Neural cell (in vitro differentiated cells): ENCODE measurements at regions not wholly inside any gene's neighbourhood (a gene's known extent, or its start where the extent isn't known, plus 50 kb on each side); places are given as distances from the start of the nearest gene placed in this dataset.

Source experiments
- H2AFZ ChIP-seq: fragments of 200-600, 300-800 bp; sonication (generic), shearing (Covaris generic); 2 replicates; pipeline ENCODE4 v1.6.0; 2014; ENCODE audit warnings: low read depth, mild to moderate bottlenecking, antibody characterized with exemption, low read length, moderate library complexity
- H3F3A ChIP-seq: fragments of 200-600 bp; shearing (Covaris generic); 2 replicates; pipeline ENCODE4 v1.6.1; 2016; ENCODE audit warnings: mild to moderate bottlenecking, moderate library complexity, mixed read lengths, antibody characterized with exemption, low read length; ENCODE audit not compliant: insufficient read depth, poor library complexity, severe bottlenecking
- H3K27ac ChIP-seq: fragments of 200-600, 300-800 bp; sonication (generic), shearing (Covaris generic); 2 replicates; pipeline ENCODE4 v1.5.1; 2014; ENCODE audit warnings: mild to moderate bottlenecking, low read length, moderate library complexity
- H3K27me3 ChIP-seq: fragments of 300-800, 200-600 bp; sonication (generic), shearing (Covaris generic); 2 replicates; pipeline ENCODE4 v1.6.0; 2014; ENCODE audit warnings: mild to moderate bottlenecking, low read depth, low read length, moderate library complexity; ENCODE audit not compliant: insufficient read depth
- H3K36me3 ChIP-seq: fragments of 300-800, 200-600 bp; sonication (generic), shearing (Covaris generic); 2 replicates; pipeline ENCODE4 v1.5.1; 2014; ENCODE audit warnings: mild to moderate bottlenecking, antibody characterized with exemption, low read length, moderate library complexity; ENCODE audit not compliant: insufficient read depth
- H3K4me2 ChIP-seq: fragments of 300-800, 200-600 bp; sonication (generic), shearing (Covaris generic); 2 replicates; pipeline ENCODE4 v1.6.0; 2014; ENCODE audit warnings: mild to moderate bottlenecking, low read length
- H3K4me3 ChIP-seq: fragments of 300-800, 200-600 bp; sonication (generic), shearing (Covaris generic); 2 replicates; pipeline ENCODE4 v1.5.1; 2014; ENCODE audit warnings: mild to moderate bottlenecking, low read length, moderate library complexity
- H3K79me2 ChIP-seq: fragments of 200-600 bp; shearing (Covaris generic); replicated peaks from 2 replicates; pipeline ENCODE4 v1.6.0; 2014; ENCODE audit warnings: mild to moderate bottlenecking, low read length, moderate library complexity; ENCODE audit not compliant: insufficient read depth
- H3K9ac ChIP-seq: fragments of 300-800, 200-600 bp; sonication (generic), shearing (Covaris generic); 2 replicates; pipeline ENCODE4 v1.6.1; 2016; ENCODE audit warnings: mild to moderate bottlenecking, low read length, mixed read lengths
- H3K9me2 ChIP-seq: fragments of 200-600 bp; shearing (Covaris generic); 2 replicates; pipeline ENCODE4 v1.6.1; 2016; ENCODE audit warnings: mild to moderate bottlenecking, low read length, mixed read lengths; ENCODE audit not compliant: insufficient read depth
- H3K9me3 ChIP-seq: fragments of 200-600, 300-800 bp; sonication (generic), shearing (Covaris generic); 2 replicates; pipeline ENCODE4 v1.6.1; 2016; ENCODE audit warnings: mild to moderate bottlenecking, mixed run types, low read length, moderate library complexity, mixed read lengths
- H4K20me1 ChIP-seq: fragments of 200-600 bp; shearing (Covaris generic); 2 replicates; pipeline ENCODE4 v1.6.1; 2016; ENCODE audit warnings: mild to moderate bottlenecking, mixed run types; ENCODE audit not compliant: insufficient read depth
- CTCF ChIP-seq: fragments of 450-650 bp; IDR thresholded peaks from 2 replicates; pipeline ENCODE4 v1.5.1; 2014; ENCODE audit warnings: antibody characterized with exemption, mild to moderate bottlenecking, moderate library complexity; ENCODE audit not compliant: poor library complexity, severe bottlenecking
- EP300 ChIP-seq: fragments of 450-650 bp; conservative IDR thresholded peaks from 2 replicates; pipeline ENCODE4 v1.6.1; 2014; ENCODE audit warnings: antibody characterized with exemption, mild to moderate bottlenecking, moderate library complexity; ENCODE audit not compliant: poor library complexity, severe bottlenecking
- EZH2 ChIP-seq: fragments of 200-600, 300-800 bp; shearing (Covaris generic), sonication (generic); IDR thresholded peaks from 2 replicates; pipeline ENCODE4 v1.6.1; 2014; ENCODE audit warnings: antibody characterized with exemption, low read length, borderline replicate concordance, mild to moderate bottlenecking; ENCODE audit not compliant: insufficient read depth, poor library complexity, severe bottlenecking
- MXI1 ChIP-seq: fragments of 450-650 bp; conservative IDR thresholded peaks from 2 replicates; pipeline ENCODE4 v1.6.1; 2014; ENCODE audit warnings: antibody characterized with exemption, mild to moderate bottlenecking; ENCODE audit not compliant: poor library complexity, severe bottlenecking
- POLR2AphosphoS5 ChIP-seq: IDR thresholded peaks from 2 replicates; pipeline ENCODE4 v1.6.1; 2012
- RAD21 ChIP-seq: fragments of 450-650 bp; conservative IDR thresholded peaks from 2 replicates; pipeline ENCODE4 v1.6.1; 2014; ENCODE audit warnings: antibody characterized with exemption, mild to moderate bottlenecking, moderate library complexity
- SMC3 ChIP-seq: fragments of 450-650 bp; conservative IDR thresholded peaks from 2 replicates; pipeline ENCODE4 v1.6.1; 2014; ENCODE audit warnings: antibody characterized with exemption, mild to moderate bottlenecking, moderate library complexity; ENCODE audit not compliant: poor library complexity
- TAF1 ChIP-seq: IDR thresholded peaks from 2 replicates; pipeline ENCODE4 v1.6.1; 2012; ENCODE audit warnings: low read depth
- TF ChIP-seq, protein P1 (sequence below): IDR thresholded peaks from 2 replicates; pipeline ENCODE4 v1.6.1; 2012; ENCODE audit warnings: borderline replicate concordance

GRCh38 chr18:40215979-40216378, 1739.1 kb upstream of the PIK3C3 start:
- H3K9me3 ChIP-seq = no peaks in the 10 kb centered on the region
- no peaks in the 10 kb centered on the region for H3K27me3 ChIP-seq
- H3K36me3 ChIP-seq = no peaks in the 10 kb centered on the region
- no peaks in the 10 kb centered on the region for H3F3A ChIP-seq
- H3K9me2 ChIP-seq = no peaks in the 10 kb centered on the region
- no peak overlapping the region for H3K27ac ChIP-seq
- TF ChIP-seq CTCF = no peak
- no peak for TF ChIP-seq EP300
- TF ChIP-seq RAD21 = no peak
- no peak for TF ChIP-seq POLR2AphosphoS5
- TF ChIP-seq MXI1 = no peak
- no peak for TF ChIP-seq SMC3
- TF ChIP-seq, protein P1, sequence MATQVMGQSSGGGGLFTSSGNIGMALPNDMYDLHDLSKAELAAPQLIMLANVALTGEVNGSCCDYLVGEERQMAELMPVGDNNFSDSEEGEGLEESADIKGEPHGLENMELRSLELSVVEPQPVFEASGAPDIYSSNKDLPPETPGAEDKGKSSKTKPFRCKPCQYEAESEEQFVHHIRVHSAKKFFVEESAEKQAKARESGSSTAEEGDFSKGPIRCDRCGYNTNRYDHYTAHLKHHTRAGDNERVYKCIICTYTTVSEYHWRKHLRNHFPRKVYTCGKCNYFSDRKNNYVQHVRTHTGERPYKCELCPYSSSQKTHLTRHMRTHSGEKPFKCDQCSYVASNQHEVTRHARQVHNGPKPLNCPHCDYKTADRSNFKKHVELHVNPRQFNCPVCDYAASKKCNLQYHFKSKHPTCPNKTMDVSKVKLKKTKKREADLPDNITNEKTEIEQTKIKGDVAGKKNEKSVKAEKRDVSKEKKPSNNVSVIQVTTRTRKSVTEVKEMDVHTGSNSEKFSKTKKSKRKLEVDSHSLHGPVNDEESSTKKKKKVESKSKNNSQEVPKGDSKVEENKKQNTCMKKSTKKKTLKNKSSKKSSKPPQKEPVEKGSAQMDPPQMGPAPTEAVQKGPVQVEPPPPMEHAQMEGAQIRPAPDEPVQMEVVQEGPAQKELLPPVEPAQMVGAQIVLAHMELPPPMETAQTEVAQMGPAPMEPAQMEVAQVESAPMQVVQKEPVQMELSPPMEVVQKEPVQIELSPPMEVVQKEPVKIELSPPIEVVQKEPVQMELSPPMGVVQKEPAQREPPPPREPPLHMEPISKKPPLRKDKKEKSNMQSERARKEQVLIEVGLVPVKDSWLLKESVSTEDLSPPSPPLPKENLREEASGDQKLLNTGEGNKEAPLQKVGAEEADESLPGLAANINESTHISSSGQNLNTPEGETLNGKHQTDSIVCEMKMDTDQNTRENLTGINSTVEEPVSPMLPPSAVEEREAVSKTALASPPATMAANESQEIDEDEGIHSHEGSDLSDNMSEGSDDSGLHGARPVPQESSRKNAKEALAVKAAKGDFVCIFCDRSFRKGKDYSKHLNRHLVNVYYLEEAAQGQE = no peak
- no peak for TF ChIP-seq TAF1
- no peak for TF ChIP-seq EZH2
- H3K4me2 ChIP-seq = no peak overlapping the region
- H4K20me1 ChIP-seq = no peaks in the 10 kb centered on the region
- no peak overlapping the region for H2AFZ ChIP-seq
- no peak overlapping the region for H3K9ac ChIP-seq
- no peaks in the 10 kb centered on the region for H3K79me2 ChIP-seq
- no peak overlapping the region for H3K4me3 ChIP-seq

DNA sequence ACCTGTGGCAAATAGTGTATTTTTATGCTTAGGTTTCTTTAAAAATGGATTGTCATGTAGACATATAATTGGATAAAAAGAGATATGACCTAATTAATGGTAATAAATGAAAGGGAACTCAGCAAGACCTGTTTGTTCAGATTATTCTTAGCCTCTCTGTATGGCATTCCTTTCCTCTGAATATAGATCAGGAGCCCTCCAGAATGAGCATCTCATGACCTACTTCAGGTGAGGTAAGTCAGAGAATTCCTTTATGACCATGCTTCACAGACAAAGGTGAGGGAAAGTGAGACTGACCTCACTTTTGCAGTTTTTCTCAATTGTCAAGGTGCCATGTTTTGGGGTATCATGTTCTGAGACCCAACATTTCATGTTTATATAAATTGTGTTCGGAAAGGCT, 1744.3 kb upstream of the PIK3C3 start:
- TF ChIP-seq TAF1 (no peak), POLR2AphosphoS5 (no peak), RAD21 (no peak), SMC3 (no peak), EP300 (no peak), MXI1 (no peak), CTCF (no peak), EZH2 (no peak)
- TF ChIP-seq, protein P1 = no peak

More for the DNA sequence above, 1744.3 kb upstream of the PIK3C3 start:
- Histone ChIP-seq H3K27ac (no peak overlapping the region), H3K9me3 (no peaks in the 10 kb centered on the region), H2AFZ (no peak overlapping the region), H3K9ac (no peak overlapping the region), H3K27me3 (no peaks in the 10 kb centered on the region), H3K4me2 (no peak overlapping the region), H4K20me1 (no peaks in the 10 kb centered on the region), H3K36me3 (no peaks in the 10 kb centered on the region), H3K9me2 (no peaks in the 10 kb centered on the region), H3K79me2 (no peaks in the 10 kb centered on the region), H3F3A (no peaks in the 10 kb centered on the region), H3K4me3 (no peak overlapping the region)
